Fibroblast of villous mesenchyme (primary cell): ENCODE measurements at regions not wholly inside any gene's neighbourhood (a gene's known extent, or its start where the extent isn't known, plus 50 kb on each side); places are given as distances from the start of the nearest gene placed in this dataset.
A peak's percentile ranks its signal among the peaks of the same experiment; 100 is the strongest.

Source experiments
- DNase-seq: peaks from one replicate; pipeline ENCODE4 v3.0.0-alpha.2; 2010; ENCODE audit warnings: low read depth
- H3K4me3 ChIP-seq: 2 replicates; pipeline ENCODE4 v1.5.1; 2011; ENCODE audit warnings: low read depth, mild to moderate bottlenecking, low read length
- CTCF ChIP-seq: IDR thresholded peaks from 2 replicates; pipeline ENCODE4 v1.5.1; 2012; ENCODE audit warnings: low read depth, mild to moderate bottlenecking, low read length; ENCODE audit not compliant: insufficient read depth

GRCh38 chr16:8203101-8203500 is 387.2 kb downstream of the TMEM114 start:
- no peak overlapping the region for H3K4me3 ChIP-seq
- TF ChIP-seq CTCF, result no peak
- no peak for DNase-seq

- no peak for DNase-seq
- no peak overlapping the region for H3K4me3 ChIP-seq
- TF ChIP-seq CTCF, result no peak
Observed at GRCh38 chr16:8200839-8201238, 389.5 kb downstream of the TMEM114 start.

- H3K4me3 ChIP-seq, result no peak overlapping the region
- no peak for DNase-seq
- TF ChIP-seq CTCF, result no peak
Observed at GRCh38 chr16:8199390-8199789, 390.9 kb downstream of the TMEM114 start.

- no peak for DNase-seq
- peak; percentile 17 for TF ChIP-seq CTCF
- H3K4me3 ChIP-seq, result no peak overlapping the region
Observed at GRCh38 chr16:8194794-8195193, 395.5 kb downstream of the TMEM114 start.

- no peak for TF ChIP-seq CTCF
- no peak overlapping the region for H3K4me3 ChIP-seq
- no peak for DNase-seq
Observed at GRCh38 chr16:8188841-8189240, 401.5 kb downstream of the TMEM114 start.

GRCh38 chr16:8187782-8188372 is 402.4 kb downstream of the TMEM114 start:
- DNase-seq, result no peak
- no peak for TF ChIP-seq CTCF
- H3K4me3 ChIP-seq, result no peak overlapping the region

- no peak overlapping the region for H3K4me3 ChIP-seq
- no peak for DNase-seq
- TF ChIP-seq CTCF, result no peak
Observed at GRCh38 chr16:8184854-8185253, 405.5 kb downstream of the TMEM114 start.
